Activated T-helper 9 cell treated with anti-CD3 and anti-CD28 coated beads, Interleukin-2, amount 50 U/mL, for 16 hours (primary cell): ENCODE measurements at regions not wholly inside any gene's neighbourhood (a gene's known extent, or its start where the extent isn't known, plus 50 kb on each side); places are given as distances from the start of the nearest gene placed in this dataset.

Experiments used
- DNase-seq: peaks from one replicate; pipeline ENCODE4 v3.0.0-alpha.2; 2020; ENCODE audit warnings: low read depth

- no peak for DNase-seq
These were observed 495.0 kb upstream of the MGMT start for GRCh38 chr10:128972036-128972405.

- no peak for DNase-seq
These were observed 493.8 kb upstream of the MGMT start for GRCh38 chr10:128973221-128973620.

GRCh38 chr10:128976856-128977255 lies 490.2 kb upstream of the MGMT start:
- DNase-seq: no peak

- no peak for DNase-seq
These were observed 488.8 kb upstream of the MGMT start for GRCh38 chr10:128978211-128978610.

GRCh38 chr10:128979405-128979804 lies 487.6 kb upstream of the MGMT start:
- no peak for DNase-seq

GRCh38 chr10:128981251-128981650 lies 485.8 kb upstream of the MGMT start:
- DNase-seq: no peak

GRCh38 chr10:128981881-128982615 lies 485.0 kb upstream of the MGMT start:
- no peak for DNase-seq

GRCh38 chr10:128982616-128982915 lies 484.5 kb upstream of the MGMT start:
- no peak for DNase-seq

GRCh38 chr10:128985036-128985435 lies 482.0 kb upstream of the MGMT start:
- no peak for DNase-seq

- DNase-seq: no peak
These were observed 476.1 kb upstream of the MGMT start for GRCh38 chr10:128990986-128991385.

- no peak for DNase-seq
These were observed 474.3 kb upstream of the MGMT start for GRCh38 chr10:128992770-128993169.

- DNase-seq: no peak
These were observed 473.6 kb upstream of the MGMT start for GRCh38 chr10:128993443-128993842.

GRCh38 chr10:128993911-128994538 lies 473.0 kb upstream of the MGMT start:
- DNase-seq: no peak

GRCh38 chr10:128994598-128995143 lies 472.4 kb upstream of the MGMT start:
- DNase-seq: no peak

- DNase-seq: no peak
These were observed 471.4 kb upstream of the MGMT start for GRCh38 chr10:128995676-128996075.

- no peak for DNase-seq
These were observed 470.9 kb upstream of the MGMT start for GRCh38 chr10:128996092-128996491.

- no peak for DNase-seq
These were observed 468.8 kb upstream of the MGMT start for GRCh38 chr10:128998101-128998805.

GRCh38 chr10:129004398-129004797 lies 462.6 kb upstream of the MGMT start:
- no peak for DNase-seq

- no peak for DNase-seq
These were observed 462.0 kb upstream of the MGMT start for GRCh38 chr10:129005080-129005479.

- no peak for DNase-seq
These were observed 461.2 kb upstream of the MGMT start for GRCh38 chr10:129005804-129006203.

- DNase-seq: no peak
These were observed 448.5 kb upstream of the MGMT start for GRCh38 chr10:129018511-129018910.

- no peak for DNase-seq
These were observed 446.2 kb upstream of the MGMT start for GRCh38 chr10:129020651-129021330.
